Effector CD8-positive, alpha-beta T cell (primary cell): ENCODE measurements at regions not wholly inside any gene's neighbourhood (a gene's known extent, or its start where the extent isn't known, plus 50 kb on each side); places are given as distances from the start of the nearest gene placed in this dataset.

ENCODE experiments used
- DNase-seq: peaks from one replicate; lab custom pipeline; 2025; lab: John Stamatoyannopoulos, UW

GRCh38 chr18:78849046-78849445 lies 130.6 kb upstream of the SALL3 start:
- no peak for DNase-seq

GRCh38 chr18:78849458-78849857 lies 130.2 kb upstream of the SALL3 start:
- no peak for DNase-seq

DNA sequence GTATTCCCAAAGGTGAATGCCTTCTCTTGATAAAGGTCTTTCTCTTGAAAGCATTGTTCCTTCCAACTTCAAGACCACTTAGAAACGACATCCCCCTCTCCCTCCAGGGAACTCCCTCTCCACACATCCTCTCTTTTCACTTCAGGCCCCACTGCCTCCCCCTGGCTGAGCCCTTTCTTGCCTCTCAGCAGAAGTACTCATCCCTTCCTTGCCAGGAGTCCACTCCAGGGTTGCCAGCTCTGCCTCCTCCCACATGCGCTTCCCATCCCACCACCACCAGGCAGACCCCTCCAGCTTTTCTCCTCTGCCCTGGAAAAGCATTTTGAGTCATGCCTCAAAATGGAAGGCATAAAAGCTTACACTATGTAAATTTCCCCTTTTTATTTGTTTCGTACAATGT lies 126.3 kb upstream of the SALL3 start:
- no peak for DNase-seq

GRCh38 chr18:78855188-78855587 lies 124.4 kb upstream of the SALL3 start:
- DNase-seq = no peak

DNA sequence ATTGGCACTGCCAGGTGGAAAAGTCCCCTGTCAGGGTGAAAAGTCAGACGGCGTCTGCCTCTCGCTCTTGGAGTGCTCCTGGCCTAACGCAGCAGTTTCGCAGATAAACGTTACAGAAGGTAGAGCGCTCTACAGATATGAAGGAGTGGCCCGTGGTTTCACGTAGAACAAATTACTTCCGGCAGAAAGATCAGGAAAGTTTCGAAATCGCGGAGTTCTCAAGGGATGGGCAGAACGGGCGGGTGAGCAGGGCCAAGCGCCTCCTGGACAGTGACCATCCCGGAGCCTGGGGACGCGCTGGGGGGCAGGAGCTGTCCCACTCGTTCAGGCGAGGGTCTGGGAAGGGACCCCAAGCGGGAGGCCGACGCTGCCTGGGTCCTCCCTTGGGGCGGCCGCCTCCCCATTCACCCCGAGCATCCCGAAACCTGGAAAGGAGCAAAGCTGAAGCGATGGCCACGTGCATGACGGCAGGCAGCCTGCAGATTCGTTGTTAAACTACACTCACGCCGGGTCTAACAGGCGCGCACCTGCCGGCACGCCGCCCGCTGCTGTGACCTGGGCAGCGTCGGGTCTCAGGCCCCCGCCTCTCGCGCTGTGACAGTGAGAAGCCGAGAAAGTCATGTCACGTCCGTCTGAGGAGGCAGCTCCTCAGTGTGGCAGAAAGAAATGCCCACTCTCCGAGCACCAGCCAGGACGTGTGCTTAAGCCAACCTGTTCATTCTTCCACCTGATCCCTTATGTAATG lies 122.9 kb upstream of the SALL3 start:
- no peak for DNase-seq

DNA sequence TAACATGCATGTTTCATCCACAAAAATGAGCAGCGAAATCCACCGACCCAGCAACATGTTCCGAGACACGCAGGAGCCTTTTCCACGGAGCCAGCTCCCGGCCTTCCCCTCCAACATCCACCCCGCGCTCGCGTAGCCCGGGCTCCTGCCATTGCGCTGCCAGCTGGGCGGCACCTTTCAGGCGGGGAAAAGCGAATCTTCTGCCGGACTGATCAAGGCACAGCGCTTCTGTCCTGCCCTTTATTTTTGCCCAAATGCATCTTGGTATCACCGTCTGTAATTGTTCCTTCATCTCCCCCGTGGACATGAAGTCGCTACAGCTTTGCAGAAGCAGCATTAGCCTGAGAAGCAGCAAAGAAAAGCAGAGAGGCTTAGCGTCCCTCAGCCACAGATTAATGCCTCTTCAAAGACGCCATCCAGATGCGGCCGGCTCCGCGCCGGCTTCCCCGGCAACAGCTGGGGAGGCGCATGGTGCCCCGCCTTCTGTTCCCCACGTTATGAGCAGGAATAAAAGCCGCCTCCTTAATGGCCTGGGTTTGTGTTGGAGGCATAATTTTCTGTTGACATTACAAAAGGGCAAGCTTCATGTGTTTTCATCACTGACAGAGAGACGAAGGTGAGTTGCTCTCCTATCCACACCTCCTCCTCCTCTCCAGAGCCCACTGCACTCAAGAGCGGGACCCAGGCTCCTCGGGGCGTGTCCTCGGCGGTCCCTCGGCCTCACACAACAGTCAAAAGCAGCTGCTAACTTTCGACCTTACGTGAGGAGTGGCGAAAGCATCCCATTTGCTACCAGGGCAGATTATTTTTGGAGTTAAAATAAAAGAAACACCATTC lies 122.1 kb upstream of the SALL3 start:
- no peak for DNase-seq

DNA sequence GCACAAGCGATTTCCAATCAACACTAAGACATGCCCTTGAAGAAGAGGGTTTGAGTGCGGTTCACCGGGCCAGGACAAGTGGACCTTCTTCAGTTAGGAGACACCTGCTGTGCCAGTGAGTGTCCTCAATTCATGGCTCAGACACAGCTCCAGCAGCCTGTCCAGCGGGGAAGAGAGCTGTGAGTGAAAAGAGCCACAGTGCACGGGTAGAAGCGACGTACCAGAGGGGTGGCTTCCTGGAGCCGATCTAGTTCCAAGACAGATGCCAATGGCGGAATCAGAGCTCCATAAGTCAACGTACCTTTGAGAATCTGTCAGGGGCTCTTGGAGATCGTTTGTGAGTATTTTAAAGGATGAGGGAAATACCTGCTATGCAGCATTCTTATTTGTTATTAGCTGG lies 119.9 kb upstream of the SALL3 start:
- no peak for DNase-seq

DNA sequence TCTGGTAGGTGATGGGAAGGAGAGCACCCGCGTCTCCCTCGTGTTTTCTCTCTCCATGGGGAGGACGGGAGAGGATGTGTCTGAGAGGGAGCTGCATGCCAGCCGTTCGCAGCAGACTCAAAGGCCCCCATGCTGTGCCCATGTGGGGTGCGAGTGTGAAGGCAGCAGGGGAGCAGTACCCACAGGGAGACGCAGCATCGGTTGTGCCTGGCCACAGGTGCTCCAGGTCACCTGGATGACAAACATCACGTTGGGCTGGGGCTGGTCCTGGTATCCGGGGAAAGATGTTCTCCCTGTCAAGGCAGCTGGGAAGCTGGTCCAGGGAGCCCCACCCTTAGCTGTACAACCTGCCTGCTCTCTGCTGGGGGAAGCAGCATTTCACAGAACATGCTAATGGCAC lies 119.5 kb upstream of the SALL3 start:
- no peak for DNase-seq

DNA sequence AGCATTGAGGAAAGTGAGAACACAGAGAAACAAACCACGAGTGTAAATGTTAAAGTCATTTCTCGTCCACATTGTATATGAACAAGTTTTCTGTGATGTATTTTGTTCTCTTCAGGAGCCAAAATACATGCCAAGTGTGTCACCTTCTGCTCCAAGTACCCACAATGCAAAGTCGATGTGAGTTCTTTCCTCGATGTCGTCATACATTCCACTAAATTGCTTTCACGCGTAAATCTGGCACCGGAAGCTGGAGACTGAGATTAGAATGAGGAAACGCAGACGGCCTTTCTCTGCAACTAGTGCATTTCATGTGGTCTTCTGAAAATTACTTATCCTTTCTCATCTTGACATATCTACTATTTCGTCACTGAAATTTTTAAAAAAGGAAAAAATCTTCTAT lies 118.5 kb upstream of the SALL3 start:
- DNase-seq = no peak

DNA sequence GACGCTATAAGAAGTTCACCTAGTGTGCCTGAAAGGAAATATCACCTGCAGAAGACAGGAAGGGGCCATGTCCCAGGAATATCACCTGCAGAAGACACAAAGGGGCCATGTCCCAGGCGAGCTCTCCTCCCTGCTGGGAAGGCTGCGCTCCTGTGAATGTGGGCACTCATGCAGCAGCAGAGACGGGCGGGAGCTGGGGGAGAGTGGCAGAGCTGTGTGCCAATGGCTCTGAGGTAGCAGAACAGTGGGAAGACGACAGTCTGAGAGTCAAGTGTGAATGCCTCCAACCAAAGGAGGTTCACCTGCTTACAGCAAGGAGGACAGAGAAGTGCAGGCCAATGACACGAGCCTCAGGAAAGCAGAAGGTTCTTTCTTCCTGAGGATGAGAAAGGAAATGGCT lies 117.9 kb upstream of the SALL3 start:
- DNase-seq = no peak

DNA sequence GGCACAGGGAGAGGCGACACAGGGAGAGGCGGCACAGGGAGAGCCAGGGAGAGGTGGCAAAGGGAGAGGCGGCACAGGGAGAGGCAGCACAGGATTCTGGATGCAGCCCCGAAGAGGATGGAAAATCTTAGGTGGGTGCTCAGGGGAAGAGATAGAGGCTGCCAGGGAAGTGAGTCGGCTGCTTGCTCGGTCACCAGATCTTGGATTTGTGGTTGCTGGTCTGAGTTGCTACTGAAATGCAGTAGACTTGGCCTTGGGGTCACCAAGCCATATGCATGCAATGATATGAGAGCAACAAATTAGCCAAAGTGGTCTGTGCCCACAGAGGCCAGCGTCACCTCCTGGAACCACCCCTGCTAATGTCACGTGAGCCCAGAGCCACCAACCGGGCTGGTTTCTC lies 117.2 kb upstream of the SALL3 start:
- no peak for DNase-seq

DNA sequence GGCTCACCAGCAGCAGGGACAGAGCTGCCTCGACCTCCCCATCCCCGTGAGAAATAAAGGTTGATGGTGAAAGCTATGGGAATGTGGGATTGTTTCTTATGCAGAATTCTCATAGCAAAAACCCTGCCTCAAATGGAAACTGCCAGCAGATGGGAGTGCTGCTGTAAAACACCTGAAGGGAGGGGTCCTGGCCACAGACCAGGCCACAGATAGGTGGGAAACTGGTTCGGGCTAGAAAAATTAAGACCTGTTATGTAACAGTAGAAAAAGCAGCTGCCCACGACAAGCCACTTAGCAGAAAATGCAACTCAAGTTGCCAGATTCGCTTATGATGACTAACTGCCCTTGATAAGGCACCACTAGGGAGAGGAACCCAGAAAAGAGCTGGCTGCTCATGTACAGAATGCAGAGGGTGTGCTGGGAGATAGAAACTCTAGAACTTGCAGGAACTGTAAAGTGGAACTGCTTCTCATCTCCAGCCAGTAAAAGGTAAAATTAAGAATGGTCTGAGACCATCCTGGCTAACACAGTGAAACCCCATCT lies 114.5 kb upstream of the SALL3 start:
- DNase-seq = no peak

- DNase-seq = no peak
These were observed 113.8 kb upstream of the SALL3 start for GRCh38 chr18:78865771-78866310.

DNA sequence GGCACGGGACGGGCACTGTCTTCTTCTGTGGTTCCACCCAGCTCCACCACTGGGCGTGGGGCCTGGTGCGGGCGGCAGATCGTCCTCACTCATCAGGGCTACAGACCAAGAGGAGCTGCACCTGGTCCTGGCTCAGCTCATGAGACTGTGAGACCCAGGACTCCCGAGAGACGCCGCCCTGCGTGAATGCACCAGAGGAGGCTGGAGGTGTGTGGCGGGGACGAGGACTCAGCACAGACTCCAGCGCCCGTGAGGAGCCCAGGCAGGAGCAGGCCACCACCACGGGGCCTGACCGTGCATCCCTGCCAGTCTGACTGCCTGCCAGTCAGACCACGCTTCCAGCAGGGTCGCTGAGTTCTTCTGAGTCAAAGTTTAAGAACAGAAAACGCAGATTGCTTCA lies 112.5 kb upstream of the SALL3 start:
- no peak for DNase-seq

DNA sequence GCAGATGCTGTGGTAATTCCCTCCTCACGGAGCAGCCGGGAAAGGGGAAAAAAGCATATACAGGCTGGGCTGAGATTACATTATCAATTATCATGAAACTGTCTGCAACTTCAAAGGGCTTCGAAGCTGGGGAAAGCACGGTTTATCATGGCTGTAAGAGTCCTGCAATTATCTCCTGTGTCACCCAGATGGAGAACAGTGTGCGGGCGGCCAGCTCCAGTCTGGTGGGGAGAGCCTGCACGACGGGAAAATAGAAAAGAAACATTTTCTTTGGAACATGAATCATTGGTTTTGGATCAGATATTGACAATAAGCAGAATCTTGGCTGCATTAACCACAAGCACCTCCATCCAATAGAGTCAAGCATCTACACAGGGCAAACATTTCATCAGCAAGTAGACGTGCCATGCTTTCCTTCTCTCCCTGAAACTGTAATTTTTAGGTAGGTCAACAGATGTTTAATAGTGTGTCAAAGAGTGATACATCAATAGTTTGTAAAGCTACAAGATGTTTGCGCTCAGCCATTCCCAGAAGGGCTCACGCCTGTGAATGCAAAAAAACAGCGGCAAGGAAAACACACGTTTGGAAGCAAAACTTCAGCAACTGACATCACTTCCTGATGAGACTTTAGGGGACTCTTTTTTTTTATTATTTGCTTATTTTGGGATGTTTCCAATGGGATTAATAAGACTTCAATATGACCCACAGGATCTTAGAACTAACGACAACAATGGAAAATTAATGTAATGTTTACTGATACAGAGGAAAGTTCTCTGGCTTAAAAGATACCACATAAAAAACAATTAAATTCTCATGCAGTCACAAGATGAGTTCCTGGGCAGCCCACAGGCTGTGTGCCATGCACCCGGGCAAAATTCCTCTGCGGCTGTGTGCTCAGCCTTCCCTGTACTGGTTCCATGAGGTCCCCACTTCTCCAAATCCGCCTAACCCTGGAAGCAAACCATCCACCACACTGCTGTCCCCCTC lies 111.0 kb upstream of the SALL3 start:
- DNase-seq = no peak

DNA sequence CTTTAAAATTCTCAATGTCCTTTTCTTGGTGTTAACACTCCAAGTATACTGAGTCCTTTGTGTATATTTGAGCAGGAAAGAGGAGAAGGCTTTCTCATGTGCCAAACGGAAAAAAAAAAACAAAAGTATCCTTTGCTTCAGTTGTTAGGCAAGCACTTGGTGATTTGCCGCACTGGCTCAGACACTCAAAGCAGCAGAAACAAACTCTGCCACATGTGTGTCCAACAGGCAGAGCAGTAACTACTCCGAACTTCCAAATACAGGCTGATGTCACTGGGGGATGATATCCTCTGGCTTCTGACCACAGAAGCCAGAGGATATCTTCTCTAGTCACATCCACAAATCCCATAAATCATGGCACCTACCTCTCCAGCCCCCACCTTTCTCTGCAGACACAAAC lies 108.0 kb upstream of the SALL3 start:
- DNase-seq = no peak

- no peak for DNase-seq
These were observed 105.6 kb upstream of the SALL3 start for GRCh38 chr18:78873926-78874500.

- DNase-seq = no peak
These were observed 104.4 kb upstream of the SALL3 start for GRCh38 chr18:78875016-78875777.

DNA sequence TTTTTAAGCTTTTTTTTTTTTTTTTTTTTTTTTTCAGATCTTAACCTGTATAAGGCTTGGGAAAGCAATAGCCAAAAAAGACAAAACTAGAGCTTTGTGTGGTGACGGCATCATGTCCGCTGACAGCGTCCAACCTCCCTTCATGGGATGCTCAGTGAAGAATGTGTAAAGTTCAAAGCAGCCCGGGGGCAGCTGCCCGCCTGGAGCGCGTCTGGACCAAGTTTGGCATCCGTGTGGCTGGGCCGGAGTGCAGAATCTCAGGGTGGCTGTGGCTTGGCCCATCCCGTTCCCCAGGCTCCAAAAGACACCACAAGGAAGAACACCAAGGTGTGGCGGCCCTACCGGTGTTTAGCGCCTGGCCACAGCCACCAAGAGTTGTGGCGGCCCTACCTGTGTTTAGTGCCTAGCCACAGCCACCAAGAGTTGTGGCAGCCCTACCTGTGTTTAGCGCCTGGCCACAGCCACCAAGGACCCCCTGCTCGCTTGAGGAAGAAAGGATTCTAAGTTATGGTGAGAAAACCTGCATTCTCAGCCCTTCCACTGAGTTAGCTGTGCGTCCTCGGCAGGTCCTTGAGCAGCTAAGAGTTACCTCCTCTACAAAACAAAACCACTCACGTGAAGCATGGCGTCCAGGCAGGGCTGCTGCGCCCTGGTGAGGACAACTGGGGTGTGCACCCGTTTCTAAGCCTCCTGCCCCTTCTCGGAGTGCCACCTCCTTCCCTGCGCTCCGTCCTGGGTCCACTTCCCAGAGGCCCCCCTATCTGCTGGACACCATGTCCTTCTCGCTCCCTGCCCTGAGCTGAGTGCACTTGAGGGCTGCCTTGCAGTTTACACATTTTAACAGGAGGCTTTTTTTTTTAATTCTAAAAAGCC lies 103.6 kb upstream of the SALL3 start:
- no peak for DNase-seq

DNA sequence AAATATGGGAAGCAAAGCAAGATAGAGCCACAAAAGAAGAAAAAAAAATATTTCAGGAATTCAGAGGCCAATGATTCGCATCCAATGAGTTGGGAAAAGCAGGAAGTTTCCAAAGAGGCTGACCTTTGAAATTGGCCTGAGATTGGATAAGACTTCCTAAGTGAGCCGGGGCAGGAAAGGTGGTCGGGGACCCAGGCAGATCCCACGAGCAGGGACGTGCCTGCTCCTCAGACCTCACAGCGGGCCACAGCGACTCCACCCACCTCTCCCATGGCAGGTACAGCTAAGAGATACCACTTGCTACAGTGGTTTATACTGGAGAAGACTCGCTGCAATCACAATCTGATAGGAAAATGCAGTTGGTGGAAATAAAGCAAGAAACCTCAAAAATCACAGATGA lies 102.8 kb upstream of the SALL3 start:
- DNase-seq = no peak
